ENCODE measurements at regions not wholly inside any gene's neighbourhood (a gene's known extent, or its start where the extent isn't known, plus 50 kb on each side); places are given as distances from the start of the nearest gene placed in this dataset.

DNA sequence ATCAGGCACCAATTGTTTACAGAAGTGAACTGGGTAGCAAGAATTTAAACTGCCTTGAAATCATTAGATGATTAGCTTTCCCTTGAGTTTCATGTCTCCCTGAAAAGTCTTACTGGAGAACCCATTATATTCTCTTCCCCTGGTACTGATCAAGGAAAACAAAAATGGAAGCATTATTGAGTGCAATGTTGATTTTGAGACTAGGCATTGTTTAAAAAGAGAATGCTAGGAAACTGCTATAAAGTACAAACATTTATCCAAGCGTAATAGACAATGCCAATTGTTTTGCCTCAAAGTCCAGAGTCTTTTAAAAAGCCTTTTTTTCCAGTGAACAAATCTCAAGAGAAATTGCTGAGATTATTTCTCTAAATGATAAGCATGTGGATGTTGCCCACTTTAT lies 197.0 kb downstream of the CCER1 start (continued):
- TF ChIP-seq NRF1 (conservative IDR thresholded peaks at IDR 0.05; ENCODE audit: low read depth, low read length) (no peak), SMARCA5 (IDR thresholded peaks at IDR 0.05) (no peak), SREBF2 (IDR thresholded peaks at IDR 0.05; ENCODE audit: low read length) (no peak)

DNA sequence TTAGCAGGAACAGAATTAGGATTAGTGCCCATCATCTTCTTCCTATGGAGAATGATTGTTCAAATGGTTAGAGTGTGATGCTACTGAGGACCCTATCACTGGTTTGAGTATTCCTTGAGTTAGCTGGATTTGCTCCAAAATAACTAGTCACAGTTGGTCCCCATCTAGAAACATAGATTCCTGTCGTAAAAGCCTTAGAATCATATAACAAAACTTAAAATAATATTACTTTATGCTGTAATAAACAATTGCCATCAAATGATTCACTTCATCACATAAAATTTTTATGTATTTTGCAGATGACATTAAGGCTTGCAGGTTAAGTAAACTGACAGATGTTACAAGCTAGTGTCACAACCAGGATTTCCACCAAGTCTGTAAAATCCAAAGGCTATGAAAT lies 209.8 kb downstream of the CCER1 start:
- 0% methylated on average over 1 of the region's 1 CpG for WGBS (ENCODE audit: insufficient coverage, insufficient replicate concordance, low lambda C conversion rate, missing lambda C conversion rate)
- ATAC-seq (no peak), DNase-seq (ENCODE audit: low read depth, low spot score) (no peak), FAIRE-seq (no peak)
- SMC1A ChIA-PET (ENCODE audit: uncharacterized antibody, unreplicated experiment), result interaction anchor here (1.0 kb wide), 1 partner anchor 10 kb away, joined by 3 read pairs; no protein-coding TSS in a partner anchor
- no TSS peak for BruUV-seq (replicated peaks)
- RAD21 ChIA-PET (ENCODE audit: unreplicated experiment), result no interaction called here
- POLR2A ChIA-PET, result no interaction called here
- H3K9me3 ChIP-seq (replicated peaks; ENCODE audit: control insufficient read depth, insufficient read depth, low read length), result no peaks in the 10 kb centered on the region
- TF ChIP-seq CHD1 (IDR thresholded peaks at IDR 0.05; ENCODE audit: low read depth, low read length) (no peak), YBX1 (IDR thresholded peaks at IDR 0.05) (no peak), NFIC (IDR thresholded peaks at IDR 0.05; ENCODE audit: low read depth, low read length) (no peak), IKZF2 (IDR thresholded peaks at IDR 0.05) (no peak), MEF2B (IDR thresholded peaks at IDR 0.05; ENCODE audit: partially characterized antibody, poor library complexity, severe bottlenecking) (no peak), TAF1 (IDR thresholded peaks at IDR 0.05; ENCODE audit: borderline replicate concordance, low read depth, low read length) (no peak), SREBF1 (IDR thresholded peaks at IDR 0.05; ENCODE audit: low read length) (no peak), YY1 (IDR thresholded peaks at IDR 0.05; ENCODE audit: low read depth, low read length) (no peak), ZNF217 (IDR thresholded peaks at IDR 0.05) (no peak)
- no peak overlapping the region for H3K4me2 ChIP-seq (ENCODE audit: control insufficient read depth, insufficient read depth)
- no peak overlapping the region for H3K27ac ChIP-seq (ENCODE audit: control insufficient read depth, insufficient read depth)
- no peaks in the 10 kb centered on the region for H3K27me3 ChIP-seq (replicated peaks in 1 of 2; ENCODE audit: control insufficient read depth in 2 of 2, insufficient read depth in 2 of 2, low read length in 1 of 2)
- in situ Hi-C loops (cut with MboI) (no loop called here), intact Hi-C loops (cut with micrococcal nuclease; ENCODE audit: unreplicated experiment) (no loop called here)
- H2AFZ ChIP-seq (ENCODE audit: control insufficient read depth, low read depth, low read length), result no peak overlapping the region
- H3K79me2 ChIP-seq (ENCODE audit: control insufficient read depth, insufficient read depth, low read length), result no peaks in the 10 kb centered on the region
- CTCF ChIA-PET, result no interaction called here
- H4K20me1 ChIP-seq (ENCODE audit: control insufficient read depth, insufficient read depth), result no peaks in the 10 kb centered on the region
- no peak overlapping the region for H3K4me3 ChIP-seq
- no peaks in the 10 kb centered on the region for H3K36me3 ChIP-seq (ENCODE audit: control insufficient read depth in 2 of 2, insufficient read depth in 2 of 2, low read length in 1 of 2)
- H3K4me1 ChIP-seq (ENCODE audit: control insufficient read depth, insufficient read depth, low read length), result no peaks in the 10 kb centered on the region
- H3K9ac ChIP-seq (ENCODE audit: control insufficient read depth, insufficient read depth, low read length), result no peak overlapping the region

Data from GM12878 (cell line).